ENCODE measurements at regions not wholly inside any gene's neighbourhood (a gene's known extent, or its start where the extent isn't known, plus 50 kb on each side); places are given as distances from the start of the nearest gene placed in this dataset.

DNA sequence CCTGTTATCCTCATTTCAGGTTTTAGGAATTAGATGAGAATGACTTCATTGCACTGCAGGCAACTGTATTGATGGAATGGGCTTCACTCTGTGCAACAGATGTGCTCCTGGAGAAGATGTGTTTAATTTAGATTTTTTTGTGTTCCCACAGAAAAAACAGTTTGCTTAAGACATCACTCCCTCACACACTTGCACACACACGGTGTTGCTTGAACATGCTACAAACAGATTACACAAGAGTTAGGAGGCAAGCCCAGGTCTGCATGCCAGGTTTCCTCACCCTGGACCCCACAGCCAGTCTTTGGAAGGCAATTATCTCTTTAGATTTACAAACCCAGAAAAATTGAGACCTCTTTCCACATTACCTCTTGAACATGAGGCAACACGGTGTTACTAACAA, 93.7 kb upstream of the KLHL29 start:
- intact Hi-C loops (cut with DNase I) = no loop called here
- DNase-seq = no peak

- intact Hi-C loops (cut with DNase I) = no loop called here
- no peak for DNase-seq
Observed at GRCh38 chr2:23292024-23292423, 93.0 kb upstream of the KLHL29 start.

DNA sequence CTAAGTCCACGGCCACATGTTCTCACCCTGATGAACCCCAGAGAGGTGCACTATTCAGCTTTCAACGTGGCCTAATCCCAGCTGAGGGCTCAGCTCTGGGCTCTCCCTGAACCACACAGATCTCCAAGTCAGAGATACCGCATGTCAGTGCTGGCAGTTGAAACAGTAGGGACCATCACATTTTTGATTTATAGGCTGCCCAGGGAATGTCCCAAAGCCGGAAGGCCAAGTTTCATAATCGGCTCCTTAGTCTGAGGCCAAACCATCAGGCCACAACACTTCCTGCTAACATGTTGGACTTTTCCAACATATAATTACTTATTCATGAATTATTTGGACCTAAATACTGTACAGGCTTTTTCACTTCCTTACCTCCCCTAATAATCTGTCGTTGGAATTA, 91.9 kb upstream of the KLHL29 start:
- intact Hi-C loops (cut with DNase I) = no loop called here
- no peak for DNase-seq

- no peak for DNase-seq
- intact Hi-C loops (cut with DNase I) = no loop called here
Observed at GRCh38 chr2:23293731-23294130, 91.2 kb upstream of the KLHL29 start.

DNA sequence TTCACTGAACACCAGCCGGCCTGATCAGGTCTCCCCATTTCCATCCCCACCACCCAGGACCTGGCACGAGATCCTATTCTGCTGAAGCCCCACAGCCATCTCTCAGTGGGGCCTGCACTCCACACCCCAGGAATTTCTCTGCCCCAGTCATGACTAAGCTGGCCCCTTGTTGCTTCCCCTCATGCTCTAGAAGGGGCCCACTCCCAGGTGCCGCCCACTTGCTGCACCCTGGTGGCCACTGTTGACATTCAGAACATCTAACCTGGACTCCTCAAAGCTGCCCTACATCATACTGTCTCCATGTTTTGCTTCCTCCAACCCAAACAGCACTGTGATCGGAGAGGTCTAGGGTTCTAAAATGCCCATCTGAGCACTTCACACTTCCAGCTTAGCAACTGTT, 90.7 kb upstream of the KLHL29 start:
- intact Hi-C loops (cut with DNase I) = no loop called here

GRCh38 chr2:23296691-23297090, 88.3 kb upstream of the KLHL29 start:
- intact Hi-C loops (cut with DNase I) = no loop called here
- DNase-seq = no peak

More for the DNA sequence above, 90.7 kb upstream of the KLHL29 start:
- DNase-seq = no peak

DNA sequence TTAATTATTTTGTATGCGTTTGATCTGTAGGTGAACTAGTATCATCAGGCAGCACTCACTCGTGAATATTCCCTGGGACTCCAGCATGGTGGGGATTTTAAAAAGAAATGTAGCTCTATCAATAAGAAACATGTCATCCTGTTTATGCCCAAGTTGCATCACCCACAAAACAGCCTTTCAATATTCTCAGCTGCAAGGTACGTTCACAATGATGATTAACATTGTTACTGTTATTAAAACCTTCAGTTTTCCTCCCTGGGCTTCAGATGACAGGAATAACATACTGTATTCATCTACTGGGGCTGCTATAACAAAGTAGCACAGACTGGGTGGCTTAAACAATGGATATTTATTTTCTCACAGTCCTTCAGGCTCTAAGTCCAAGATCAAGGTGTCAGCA, 87.9 kb upstream of the KLHL29 start:
- no peak for DNase-seq
- intact Hi-C loops (cut with DNase I) = no loop called here

DNA sequence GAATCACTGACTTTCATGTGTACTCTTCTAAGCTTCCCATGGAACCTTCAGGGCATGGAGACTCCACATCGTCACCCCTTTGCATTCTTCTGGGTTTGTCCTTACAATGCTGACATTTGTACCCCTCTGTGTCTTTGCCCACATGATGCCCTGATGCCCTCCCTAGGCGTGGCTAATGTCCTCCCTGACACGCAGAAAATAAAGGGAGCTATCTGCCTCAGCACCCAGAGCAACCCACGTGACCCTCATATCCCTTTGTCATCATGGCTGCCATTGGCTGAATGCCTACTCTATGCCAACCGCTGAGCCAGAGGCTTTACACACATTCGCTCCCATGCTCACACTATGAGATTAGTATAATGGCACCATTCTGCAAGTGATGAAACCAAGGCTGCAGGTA, 86.4 kb upstream of the KLHL29 start:
- no peak for DNase-seq
- intact Hi-C loops (cut with DNase I) = no loop called here

DNA sequence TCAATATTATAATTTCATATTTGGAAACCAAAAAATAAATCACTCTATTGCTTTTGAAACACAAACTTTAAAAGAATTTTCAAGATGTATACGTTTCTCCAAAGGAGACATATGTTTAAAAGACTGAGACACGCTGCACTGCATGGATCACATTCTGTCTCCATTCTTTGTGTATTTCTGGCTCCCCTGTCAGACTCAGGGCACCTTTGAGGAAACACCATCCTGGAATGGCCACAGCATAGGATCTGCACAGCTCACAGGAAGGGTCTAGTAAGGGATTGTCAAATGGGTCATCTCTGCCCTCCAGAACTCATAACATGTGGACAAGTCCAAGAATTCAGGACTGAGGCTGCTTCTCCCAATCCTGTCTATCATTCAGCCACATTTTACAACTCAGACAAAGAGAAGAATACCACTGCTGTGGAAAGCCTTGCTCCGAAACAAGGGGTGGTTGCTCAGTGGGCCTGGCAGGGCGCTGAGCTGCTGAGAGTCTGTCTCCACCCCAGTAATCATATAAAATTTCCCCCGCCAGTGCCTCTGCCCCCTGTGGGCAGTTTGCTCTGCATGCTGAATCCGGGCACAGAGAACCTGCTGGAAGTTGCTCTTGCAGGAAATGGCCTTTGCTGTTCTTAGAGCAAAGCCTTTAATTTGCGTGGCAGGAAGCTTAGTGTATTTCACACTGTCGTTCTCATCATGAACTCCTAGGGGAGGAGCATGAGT, 85.3 kb upstream of the KLHL29 start:
- intact Hi-C loops (cut with DNase I) = no loop called here

DNA sequence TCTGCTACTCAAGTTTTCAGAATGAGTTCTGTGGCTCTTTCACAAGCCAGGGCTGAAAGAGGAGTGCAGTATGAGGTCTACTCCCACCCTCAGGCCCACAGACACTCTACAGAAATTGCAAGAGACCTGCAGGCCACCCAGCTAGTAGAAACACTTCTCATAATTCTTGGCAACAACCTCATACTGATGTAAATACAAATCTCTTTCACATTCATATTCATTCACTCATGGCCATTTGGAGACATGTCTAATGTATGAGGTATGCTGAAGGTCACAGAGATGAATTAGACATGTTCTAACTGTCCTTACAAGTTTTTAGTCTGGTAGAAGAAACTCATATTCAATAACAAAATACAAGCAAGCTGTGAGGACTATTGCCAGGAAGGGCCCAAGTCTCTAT, 83.8 kb upstream of the KLHL29 start:
- intact Hi-C loops (cut with DNase I) = no loop called here
- DNase-seq = no peak

More for the DNA sequence above, 85.3 kb upstream of the KLHL29 start:
- DNase-seq = no peak

GRCh38 chr2:23302591-23302990, 82.4 kb upstream of the KLHL29 start:
- DNase-seq = no peak
- intact Hi-C loops (cut with DNase I) = no loop called here

GRCh38 chr2:23306401-23306800, 78.6 kb upstream of the KLHL29 start:
- intact Hi-C loops (cut with DNase I) = no loop called here
- no peak for DNase-seq

- intact Hi-C loops (cut with DNase I) = no loop called here
Observed at GRCh38 chr2:23311186-23311585, 73.8 kb upstream of the KLHL29 start.

GRCh38 chr2:23312996-23313606, 71.9 kb upstream of the KLHL29 start:
- no peak for DNase-seq
- intact Hi-C loops (cut with DNase I) = no loop called here

More at GRCh38 chr2:23311186-23311585, 73.8 kb upstream of the KLHL29 start:
- DNase-seq = no peak

DNA sequence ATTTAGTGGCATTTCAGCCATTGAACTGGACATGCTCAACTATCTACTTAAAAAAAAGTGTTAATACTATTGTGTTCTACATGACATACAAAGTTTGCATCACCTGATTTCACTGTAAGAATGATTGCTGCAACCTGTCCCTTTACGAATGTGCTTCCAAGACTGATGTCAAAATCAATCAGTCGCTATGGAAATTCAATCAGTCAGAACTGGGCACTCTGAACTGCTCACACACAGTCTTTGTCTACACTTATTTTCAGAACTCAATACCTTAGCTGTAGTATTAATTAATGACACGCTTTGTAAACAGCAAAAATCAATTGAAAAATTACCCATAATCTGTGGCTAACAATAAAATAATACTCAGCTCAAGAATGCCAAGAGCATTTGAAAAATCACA, 70.3 kb upstream of the KLHL29 start:
- intact Hi-C loops (cut with DNase I) = no loop called here

DNA sequence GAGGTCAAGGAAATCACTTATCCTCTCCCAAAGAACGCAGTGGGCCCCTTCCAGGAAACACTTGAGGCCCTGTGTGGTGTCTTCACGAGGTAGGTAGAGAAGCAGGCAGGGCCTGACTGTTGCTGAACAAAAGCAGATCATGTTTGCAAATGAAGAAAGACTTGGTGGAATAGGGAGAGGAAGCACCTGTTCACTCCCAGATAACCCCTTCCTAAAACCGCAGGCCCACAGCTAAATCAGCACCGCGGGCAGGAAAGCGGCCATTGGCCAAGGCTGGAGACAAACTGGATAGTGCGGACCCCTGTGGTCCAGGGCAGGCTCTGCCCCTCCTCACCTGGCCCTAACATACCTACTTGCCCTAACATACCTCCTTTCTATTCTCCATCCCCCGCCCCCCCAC, 64.9 kb upstream of the KLHL29 start:
- no peak for DNase-seq
- intact Hi-C loops (cut with DNase I) = no loop called here

More for the DNA sequence above, 70.3 kb upstream of the KLHL29 start:
- DNase-seq = no peak

DNA sequence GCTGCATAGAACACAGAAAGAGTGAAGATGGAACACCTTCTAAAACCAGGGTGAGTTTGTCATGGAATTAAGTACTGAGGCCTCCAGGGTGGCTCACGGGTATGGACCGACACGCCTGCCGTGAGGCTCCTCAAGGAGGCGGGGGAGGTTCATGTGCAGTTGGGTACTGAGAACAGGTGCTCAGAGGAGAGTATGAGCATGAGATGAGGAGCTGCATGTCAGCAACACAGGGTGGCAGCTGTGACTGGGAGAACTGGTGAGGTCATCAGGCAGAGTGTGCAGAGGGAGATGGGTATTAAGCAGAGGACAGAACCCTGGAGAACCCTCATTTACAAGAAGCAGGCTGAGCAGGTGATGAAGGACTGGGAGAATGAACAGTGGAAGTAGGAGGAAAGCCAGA, 63.2 kb upstream of the KLHL29 start:
- intact Hi-C loops (cut with DNase I) = no loop called here

DNA sequence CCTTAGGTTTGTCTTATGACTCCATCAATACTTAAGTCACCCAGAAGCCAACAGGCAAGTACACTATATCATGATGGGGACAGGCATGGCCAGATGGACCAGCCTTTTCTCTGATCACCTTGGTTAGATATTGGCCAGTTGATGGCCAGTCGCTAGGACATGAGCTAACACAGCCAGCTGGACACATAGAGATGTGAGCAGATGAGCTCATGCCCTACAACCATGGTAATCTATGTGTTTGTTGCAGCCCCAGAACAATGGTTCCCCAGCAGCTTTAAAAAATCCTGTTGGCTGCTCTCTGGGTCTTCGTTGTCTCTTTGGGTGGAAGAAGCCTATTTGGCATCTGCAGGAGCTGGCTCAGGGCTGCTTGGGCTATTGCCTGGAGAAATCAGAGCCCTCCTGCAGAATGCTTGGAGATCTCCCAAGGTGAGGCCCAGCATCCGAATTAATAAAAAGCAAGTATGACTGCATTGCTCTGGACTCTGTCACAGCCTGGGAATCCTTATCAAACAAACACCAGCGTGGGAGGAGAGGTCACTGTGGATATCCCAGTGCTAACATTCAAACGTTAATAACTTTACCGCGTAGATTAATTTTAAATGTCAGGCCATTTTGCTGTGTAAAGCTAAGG, 62.3 kb upstream of the KLHL29 start:
- DNase-seq = no peak
- intact Hi-C loops (cut with DNase I) = no loop called here

More for the DNA sequence above, 63.2 kb upstream of the KLHL29 start:
- no peak for DNase-seq

- intact Hi-C loops (cut with DNase I) = no loop called here
- no peak for DNase-seq
Observed at GRCh38 chr2:23323198-23323916, 61.6 kb upstream of the KLHL29 start.

- intact Hi-C loops (cut with DNase I) = no loop called here
- DNase-seq = no peak
Observed at GRCh38 chr2:23323917-23324680, 60.9 kb upstream of the KLHL29 start.

DNA sequence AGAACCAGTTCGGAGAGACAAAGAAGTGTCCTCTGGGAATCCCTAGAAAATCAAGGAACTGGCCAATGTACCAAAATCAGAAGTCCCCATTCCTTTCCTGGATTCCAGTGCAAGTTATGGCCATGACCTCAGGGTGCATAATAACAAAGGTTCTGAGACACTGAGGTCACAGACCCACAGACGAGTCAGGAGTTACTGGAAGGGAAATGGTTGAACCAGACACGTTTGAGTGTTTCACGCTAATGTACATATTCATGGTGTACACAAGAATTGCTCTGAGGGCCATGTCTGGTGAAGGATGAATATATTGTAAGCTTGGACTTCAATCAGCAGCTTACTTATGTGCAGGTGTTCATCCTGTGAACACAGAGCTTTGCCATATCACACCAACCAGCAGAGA, 58.6 kb upstream of the KLHL29 start:
- no peak for DNase-seq
- intact Hi-C loops (cut with DNase I) = no loop called here

Measured in posterior cingulate gyrus (tissue), 11 donors.